Uterus (tissue), 2 donors: ENCODE measurements at regions not wholly inside any gene's neighbourhood (a gene's known extent, or its start where the extent isn't known, plus 50 kb on each side); places are given as distances from the start of the nearest gene placed in this dataset.

Experiments
- CTCF ChIP-seq, 4 experiments: fragments of 200-600 bp in 2 of 4; fragments of 450-650 bp in 2 of 4; sonication (generic) in 2 of 4; IDR thresholded peaks; one replicate each; pipeline ENCODE4 v1.5.1; 2016 to 2019; ENCODE audit warnings: antibody characterized with exemption in 4 of 4, mild to moderate bottlenecking in 2 of 4, moderate library complexity in 1 of 4
- POLR2A ChIP-seq, 2 donors: fragments of 450-650 bp; IDR thresholded peaks; one replicate each; pipeline ENCODE4 v1.6.1; 2016; ENCODE audit warnings: antibody characterized with exemption in 2 of 2, mild to moderate bottlenecking in 1 of 2, moderate library complexity in 1 of 2

- no peak for TF ChIP-seq CTCF (IDR thresholded peaks at IDR 0.05)
- no peak for TF ChIP-seq POLR2A (IDR thresholded peaks at IDR 0.05)
These were observed 308.7 kb downstream of the LPIN1 start for GRCh38 chr2:12054956-12055618.
